HG03060 (cell line): ENCODE measurements at regions not wholly inside any gene's neighbourhood (a gene's known extent, or its start where the extent isn't known, plus 50 kb on each side); places are given as distances from the start of the nearest gene placed in this dataset.
"Not testable (repeated sequence)": the region's sequence is repeated elsewhere in the genome, so short reads cannot be mapped to it uniquely, and the experiment has no call there.

Source experiments
- ATAC-seq: cut with Tn5 transposase; IDR thresholded peaks from one replicate; pipeline ENCODE4 v1.9.1; 2021; ENCODE audit warnings: low read depth, moderate number of reproducible peaks; ENCODE audit not compliant: unreplicated experiment

DNA sequence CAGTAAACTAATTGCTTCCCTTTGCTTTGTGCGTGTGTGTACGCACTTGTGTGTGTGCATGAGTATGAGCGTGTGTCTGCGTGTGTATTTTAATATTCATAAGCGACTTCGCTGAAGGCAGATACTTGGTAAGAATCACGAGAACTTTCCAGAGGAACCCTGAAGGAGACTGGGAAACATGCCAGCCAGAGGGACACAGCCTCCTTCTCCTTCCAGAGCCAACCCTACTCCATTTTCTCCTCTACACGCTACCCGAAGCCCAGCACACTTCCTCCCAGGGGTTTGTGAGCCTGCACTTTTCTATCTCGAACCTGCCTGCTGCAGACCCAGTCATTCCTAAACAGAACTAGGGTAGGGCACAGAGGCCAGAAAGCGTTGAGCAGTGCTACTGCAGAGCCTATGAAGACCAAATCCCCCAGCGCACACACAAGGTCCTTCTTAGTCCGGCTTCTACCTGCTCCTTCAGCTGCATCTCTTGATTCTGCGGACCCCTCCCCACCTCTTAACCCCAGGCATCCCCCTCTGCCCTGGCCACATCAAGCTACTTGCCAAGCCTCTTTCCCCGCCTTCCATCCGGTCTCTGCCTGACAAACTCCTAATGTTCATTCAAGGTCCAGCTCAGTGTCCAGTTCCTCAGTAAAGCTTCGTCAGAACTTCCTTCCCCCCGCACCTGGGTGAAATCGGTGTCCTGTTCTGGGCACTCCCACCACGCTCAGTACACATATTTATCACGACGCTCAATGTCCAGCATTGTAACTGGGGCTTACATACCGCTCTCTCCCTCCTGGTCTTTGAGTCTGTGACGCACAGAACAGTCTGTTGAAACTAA, 191.8 kb downstream of the FAM43A start:
- ATAC-seq = no peak

DNA sequence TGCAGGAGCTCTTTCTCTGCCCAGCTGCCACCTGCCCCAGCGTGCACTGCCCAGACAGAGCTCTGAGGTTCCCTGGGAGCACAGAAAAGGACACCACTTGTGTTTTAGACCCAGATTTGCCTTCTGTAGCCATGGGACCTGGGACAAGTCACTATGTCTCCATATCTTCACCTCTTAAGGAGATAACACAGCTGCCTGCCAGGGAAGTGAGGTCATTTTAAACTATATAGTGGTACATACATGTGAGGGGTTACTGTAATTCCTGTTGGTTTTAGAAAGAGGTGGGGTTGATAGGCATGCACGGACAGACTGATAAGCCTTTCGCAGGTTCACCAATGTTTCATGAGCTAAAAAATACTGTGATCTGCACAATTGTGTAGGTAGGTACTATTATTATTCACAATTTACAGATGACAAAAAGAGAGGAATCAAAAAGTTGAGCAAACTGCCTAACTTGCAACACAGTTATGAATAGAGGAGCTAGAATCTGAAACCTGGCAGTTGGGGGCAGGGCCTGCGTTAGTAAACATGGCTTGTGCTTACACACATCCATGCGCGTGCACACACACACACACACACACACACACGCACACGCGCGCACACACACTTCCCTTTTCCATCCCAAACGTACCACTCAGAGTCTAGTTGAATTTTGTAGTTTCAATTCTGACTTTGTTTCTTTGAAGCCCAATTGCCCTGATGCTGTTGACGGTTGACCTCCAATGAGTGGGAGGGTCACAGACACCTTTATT, 193.6 kb downstream of the FAM43A start:
- no peak for ATAC-seq

GRCh38 chr3:194879991-194880939, 194.6 kb downstream of the FAM43A start:
- ATAC-seq = no peak

GRCh38 chr3:194880940-194881925, 195.6 kb downstream of the FAM43A start:
- no peak for ATAC-seq

DNA sequence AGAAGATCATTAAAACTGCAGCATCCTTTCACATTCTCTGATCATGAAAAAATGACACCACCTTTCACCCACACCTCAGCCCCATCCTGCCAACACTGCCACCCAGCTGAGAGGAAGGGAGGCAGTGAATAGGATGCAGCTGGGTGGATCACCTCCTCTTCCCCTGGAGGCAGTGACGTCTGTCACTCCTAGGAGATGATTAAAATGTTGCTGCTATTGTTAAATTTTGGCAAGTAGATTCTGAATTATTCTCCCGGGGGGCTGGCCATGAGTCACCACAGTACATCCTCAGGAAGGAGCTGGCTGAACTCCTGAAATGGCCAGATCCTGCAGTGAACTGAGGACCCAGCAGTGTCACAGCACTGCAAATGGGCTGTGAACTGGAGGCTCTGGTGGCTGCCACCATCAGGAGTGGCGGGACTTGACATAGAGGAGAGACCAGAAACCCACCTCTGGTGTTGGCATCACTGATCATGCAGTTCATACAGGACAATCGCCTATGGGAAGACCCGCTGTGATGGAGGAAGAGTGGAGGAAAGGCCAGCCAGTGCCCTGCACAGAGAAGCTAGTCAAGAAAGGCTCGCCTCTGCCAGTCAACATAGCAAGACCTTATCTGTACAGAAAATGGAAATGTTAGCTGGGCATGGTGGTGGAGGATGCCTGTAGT, 199.1 kb downstream of the FAM43A start:
- ATAC-seq = no peak

DNA sequence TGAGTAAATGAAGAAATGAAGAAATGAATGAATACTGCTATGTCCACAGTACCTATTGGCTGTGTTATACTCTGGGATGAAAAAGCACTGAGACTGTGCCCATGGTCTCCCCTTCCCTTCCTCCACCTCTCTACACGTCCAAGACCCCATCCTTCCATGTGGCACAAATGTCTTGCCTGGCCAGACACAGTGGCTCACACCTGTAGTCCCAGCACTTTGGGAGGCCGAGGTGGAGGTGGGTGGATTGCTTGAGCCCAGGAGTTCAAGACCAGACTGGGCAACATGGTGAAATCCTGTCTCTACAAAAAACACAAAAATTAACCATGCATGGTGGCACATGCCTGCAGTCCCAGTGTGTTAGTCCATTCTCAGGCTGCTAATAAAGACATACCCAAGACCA, 200.1 kb downstream of the FAM43A start:
- no peak for ATAC-seq

GRCh38 chr3:194886836-194887235, 201.2 kb downstream of the FAM43A start:
- ATAC-seq = no peak

- not testable (repeated sequence) for ATAC-seq
These were observed 202.4 kb downstream of the FAM43A start for GRCh38 chr3:194888062-194888461.

DNA sequence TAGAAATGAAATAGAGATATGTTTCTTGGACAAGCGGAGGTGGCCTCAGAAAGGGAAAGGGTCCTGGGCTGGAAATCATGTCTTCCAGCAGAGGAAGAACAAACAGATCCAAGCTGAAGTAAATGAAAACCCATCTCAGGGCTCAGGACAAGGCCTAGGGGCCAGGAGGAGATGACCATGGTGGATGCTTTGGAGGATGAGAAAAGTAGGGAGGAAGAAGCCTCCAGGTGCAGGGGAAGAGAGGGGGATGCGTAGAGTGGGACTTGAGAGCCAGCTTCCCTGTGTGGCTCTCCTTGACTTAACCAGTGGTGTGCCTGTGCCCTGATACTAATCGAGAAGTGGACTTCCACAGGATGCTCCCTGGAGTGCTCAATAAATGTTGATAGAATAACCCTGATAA, 203.2 kb downstream of the FAM43A start:
- ATAC-seq = no peak

GRCh38 chr3:194890091-194890490, 204.4 kb downstream of the FAM43A start:
- ATAC-seq = no peak

DNA sequence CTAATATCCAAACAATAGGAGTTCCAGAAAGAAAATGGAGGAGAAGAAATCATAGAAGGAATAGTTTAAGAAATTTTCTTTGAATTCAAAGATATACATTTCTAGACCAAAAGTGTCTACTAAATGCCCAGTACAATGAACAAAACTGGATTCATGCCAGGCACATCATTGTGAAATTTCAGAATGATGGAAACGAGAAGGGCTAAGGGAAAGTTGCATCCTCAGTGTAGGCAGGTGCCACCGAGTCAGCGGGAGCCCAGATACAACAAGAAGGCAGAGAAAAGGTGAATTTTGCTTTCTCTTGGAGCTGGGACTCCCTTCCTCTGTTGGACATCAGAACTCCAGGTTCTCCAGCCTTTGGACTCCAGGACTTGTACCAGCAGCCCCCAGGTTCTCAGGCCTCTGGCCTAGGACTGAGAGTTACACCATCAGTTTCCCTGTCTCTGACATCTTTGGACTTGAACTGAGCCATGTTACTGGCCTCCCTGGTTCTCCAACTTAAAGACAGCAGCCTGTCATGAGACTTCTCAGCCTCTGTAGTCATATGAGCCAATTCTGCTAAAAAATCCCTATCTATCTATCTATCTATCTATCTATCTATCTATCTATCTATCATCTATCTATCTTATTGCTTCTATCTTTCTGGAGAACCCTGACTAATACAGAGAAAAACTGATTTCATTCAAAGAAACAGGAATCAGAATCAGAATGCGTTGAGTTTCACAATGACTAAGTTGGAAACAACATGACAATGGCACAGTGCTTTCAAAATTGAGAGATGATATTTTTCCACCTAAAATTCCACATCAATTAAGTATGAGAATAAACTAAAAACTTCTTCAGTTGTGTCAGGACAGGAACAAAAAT, 207.7 kb downstream of the FAM43A start:
- no peak for ATAC-seq

DNA sequence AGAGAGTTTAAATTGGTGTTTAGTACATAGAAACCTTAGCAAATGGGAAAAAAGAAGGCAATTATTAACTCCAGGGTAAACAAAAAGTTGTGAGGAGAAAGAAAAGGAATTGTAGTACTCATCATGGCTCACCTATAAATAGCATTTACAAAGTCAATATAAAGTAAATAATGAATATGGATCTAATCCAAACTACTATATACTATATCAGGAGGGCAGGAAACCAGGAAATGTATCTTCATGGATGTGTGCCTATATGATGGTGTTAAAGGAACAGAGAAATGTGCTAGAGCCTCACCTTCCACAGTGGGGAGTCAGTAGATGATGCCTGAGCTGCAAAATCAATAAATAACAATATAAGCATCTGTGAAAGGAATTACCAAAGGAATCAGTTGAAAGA, 208.9 kb downstream of the FAM43A start:
- no peak for ATAC-seq

DNA sequence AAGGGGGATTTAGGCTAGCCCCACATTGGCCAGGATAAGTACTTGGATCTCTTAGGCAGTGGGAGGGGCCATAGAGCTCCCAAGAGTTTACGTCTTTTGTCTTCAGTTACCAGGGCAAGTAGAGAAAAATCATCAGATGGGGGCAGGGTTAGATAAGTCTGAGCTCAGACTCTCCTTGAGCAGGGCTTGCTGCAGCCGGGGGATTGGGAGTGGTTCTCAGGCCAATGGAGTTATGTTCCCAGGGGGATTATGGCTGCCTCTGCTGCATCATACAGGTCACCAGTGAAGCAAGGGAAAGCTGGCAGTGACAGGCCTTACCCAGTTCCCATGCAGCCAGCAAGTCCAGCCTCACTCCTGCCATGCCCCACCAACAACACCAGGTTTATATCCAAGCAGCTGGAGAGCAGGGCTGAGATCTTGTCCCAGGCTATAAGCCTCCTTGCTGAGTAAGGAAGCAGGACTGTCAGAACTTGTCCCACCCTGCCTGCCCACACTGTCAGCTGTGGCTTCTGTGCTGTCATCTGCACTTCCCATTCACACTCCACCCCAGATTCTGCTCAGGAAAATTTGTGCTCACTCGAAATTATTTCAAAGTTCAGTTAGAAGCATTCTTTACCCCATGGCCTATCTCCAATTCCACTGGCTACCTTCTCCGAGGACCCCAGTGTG, 215.3 kb downstream of the FAM43A start:
- no peak for ATAC-seq

GRCh38 chr3:194903447-194903846, 217.8 kb downstream of the FAM43A start:
- not testable (repeated sequence) for ATAC-seq

DNA sequence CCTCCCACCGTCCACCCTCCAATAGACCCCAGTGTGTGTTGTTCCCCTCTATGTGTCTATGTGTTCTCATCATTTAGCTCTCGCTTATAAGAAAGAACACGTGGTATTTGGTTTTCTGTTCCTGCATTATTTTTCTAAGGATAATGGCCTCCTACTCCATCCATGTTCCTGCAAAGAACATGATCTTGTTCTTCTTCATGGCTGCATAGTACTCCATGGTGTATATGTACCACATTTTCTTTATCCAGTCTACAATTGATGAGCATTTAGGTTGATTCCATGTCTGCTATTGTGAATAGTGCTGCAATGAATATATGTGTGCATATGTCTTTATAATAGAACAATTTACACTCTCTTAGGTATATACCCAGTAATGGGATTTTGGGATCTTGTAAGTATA, 219.3 kb downstream of the FAM43A start:
- ATAC-seq = not testable (repeated sequence)

DNA sequence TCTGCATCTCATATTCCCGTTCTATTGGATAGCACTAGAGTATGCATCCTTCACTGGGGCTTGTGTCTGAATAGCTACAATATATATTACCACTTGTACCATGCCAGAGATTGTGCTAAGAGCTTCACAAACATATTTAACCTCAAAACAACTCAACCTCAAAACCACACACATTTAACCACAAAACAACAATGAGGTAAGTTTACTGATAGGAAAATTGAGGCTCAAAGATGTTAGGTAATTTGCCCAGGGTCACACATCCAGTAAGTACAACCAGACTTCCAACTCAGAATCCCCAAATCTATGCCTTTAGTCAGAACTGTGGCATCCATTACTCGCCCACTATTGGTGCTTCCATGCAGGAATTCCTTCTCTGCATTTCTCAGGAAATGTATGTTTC, 220.0 kb downstream of the FAM43A start:
- ATAC-seq = no peak

DNA sequence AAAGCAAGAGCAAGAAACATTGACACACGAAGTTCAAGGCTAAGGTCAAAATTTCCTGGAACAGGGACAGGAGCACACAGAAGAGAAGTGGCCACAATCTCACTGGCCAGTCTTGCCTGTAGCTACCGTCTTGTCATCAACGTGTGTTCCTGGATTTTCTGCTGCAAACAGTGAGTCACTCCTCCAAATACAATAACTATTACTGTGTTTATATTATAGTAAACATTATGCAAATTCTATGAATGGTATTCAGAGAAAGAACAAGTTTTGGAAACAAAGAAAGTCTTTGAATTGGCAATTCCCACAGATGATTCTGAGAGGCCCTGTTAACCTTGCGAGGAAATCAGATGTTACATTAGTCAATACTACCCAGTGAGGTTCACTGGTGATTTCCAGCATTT, 220.5 kb downstream of the FAM43A start:
- no peak for ATAC-seq
